GM18873 (cell line): ENCODE measurements at regions not wholly inside any gene's neighbourhood (a gene's known extent, or its start where the extent isn't known, plus 50 kb on each side); places are given as distances from the start of the nearest gene placed in this dataset.
A peak's percentile ranks its signal among the peaks of the same experiment; 100 is the strongest.

Source experiments
- ATAC-seq: cut with Tn5 transposase; IDR thresholded peaks from one replicate; pipeline ENCODE4 v1.9.1; 2021; ENCODE audit warnings: mild to moderate bottlenecking, moderate library complexity, moderate number of reproducible peaks; ENCODE audit not compliant: unreplicated experiment, low FRiP score

GRCh38 chr4:4696530-4696929 is 154.7 kb upstream of the STX18 start:
- no peak for ATAC-seq

GRCh38 chr4:4695497-4695896 is 153.6 kb upstream of the STX18 start:
- ATAC-seq: no peak

- no peak for ATAC-seq
Observed at GRCh38 chr4:4694827-4695226, 153.0 kb upstream of the STX18 start.

GRCh38 chr4:4694296-4694772 is 152.5 kb upstream of the STX18 start:
- no peak for ATAC-seq

GRCh38 chr4:4693755-4694295 is 152.0 kb upstream of the STX18 start:
- ATAC-seq: no peak

GRCh38 chr4:4693258-4693657 is 151.4 kb upstream of the STX18 start:
- no peak for ATAC-seq

- ATAC-seq: no peak
Observed at GRCh38 chr4:4690854-4691253, 149.0 kb upstream of the STX18 start.

GRCh38 chr4:4689694-4690440 is 148.0 kb upstream of the STX18 start:
- peak; percentile 78 for ATAC-seq

GRCh38 chr4:4687935-4688727 is 146.3 kb upstream of the STX18 start:
- no peak for ATAC-seq

GRCh38 chr4:4687100-4687499 is 145.3 kb upstream of the STX18 start:
- ATAC-seq: no peak

GRCh38 chr4:4685810-4686795 is 144.3 kb upstream of the STX18 start:
- no peak for ATAC-seq

GRCh38 chr4:4681653-4682052 is 139.8 kb upstream of the STX18 start:
- no peak for ATAC-seq

GRCh38 chr4:4680758-4681157 is 138.9 kb upstream of the STX18 start:
- no peak for ATAC-seq

GRCh38 chr4:4680243-4680642 is 138.4 kb upstream of the STX18 start:
- ATAC-seq: no peak

- no peak for ATAC-seq
Observed at GRCh38 chr4:4677556-4678522, 136.0 kb upstream of the STX18 start.

GRCh38 chr4:4675641-4676040 is 133.8 kb upstream of the STX18 start:
- no peak for ATAC-seq

GRCh38 chr4:4675051-4675581 is 133.3 kb upstream of the STX18 start:
- no peak for ATAC-seq

- ATAC-seq: no peak
Observed at GRCh38 chr4:4673070-4673469, 131.2 kb upstream of the STX18 start.

GRCh38 chr4:4672402-4672801 is 130.6 kb upstream of the STX18 start:
- ATAC-seq: no peak
